CD4-positive, alpha-beta memory T cell (primary cell): ENCODE measurements at regions not wholly inside any gene's neighbourhood (a gene's known extent, or its start where the extent isn't known, plus 50 kb on each side); places are given as distances from the start of the nearest gene placed in this dataset.
"Not testable (repeated sequence)": the region's sequence is repeated elsewhere in the genome, so short reads cannot be mapped to it uniquely, and the experiment has no call there.

Source experiments
- CTCF ChIA-PET: fragments of 350-600 bp; sonication (Branson Sonifier 250); formaldehyde crosslinking; loops from one replicate; lab custom pipeline; 2021; ENCODE audit warnings: inconsistent platforms; ENCODE audit not compliant: partially characterized antibody; lab: Charles Lee
- POLR2A ChIA-PET: fragments of 350-600 bp; sonication (Branson Sonifier 250); formaldehyde crosslinking; loops from one replicate; lab custom pipeline; 2021; ENCODE audit not compliant: partially characterized antibody; lab: Charles Lee
- DNase-seq, 5 donors: peaks; one replicate each; pipeline versions ENCODE4 v3.0.0 to v3.0.0-alpha.2; 2020 to 2022; ENCODE audit warnings: mixed read lengths in 1 of 5
- H3K27ac ChIP-seq: one replicate; pipeline ENCODE4 v1.7.0; 2013; ENCODE audit warnings: low read depth, low read length
- H3K27me3 ChIP-seq: 2 replicates; pipeline ENCODE4 v1.7.0; 2013; ENCODE audit warnings: mild to moderate bottlenecking, low read length, moderate library complexity; ENCODE audit not compliant: insufficient read depth
- H3K36me3 ChIP-seq: 2 replicates; pipeline ENCODE4 v1.7.0; 2013; ENCODE audit warnings: mild to moderate bottlenecking, low read length, moderate library complexity; ENCODE audit not compliant: insufficient read depth
- H3K4me1 ChIP-seq: 2 replicates; pipeline ENCODE4 v1.7.0; 2013; ENCODE audit warnings: mild to moderate bottlenecking, low read length, moderate library complexity; ENCODE audit not compliant: insufficient read depth
- H3K4me3 ChIP-seq, 2 donors: one replicate each; pipeline ENCODE4 v1.7.0; 2013; ENCODE audit warnings: low read length in 2 of 2, mild to moderate bottlenecking in 1 of 2
- H3K9me3 ChIP-seq, 2 donors: one replicate each; pipeline ENCODE4 v1.7.0; 2013; ENCODE audit warnings: low read length in 2 of 2, control low read depth in 1 of 2; ENCODE audit not compliant: control insufficient read depth in 1 of 2
- H3K27ac Mint-ChIP-seq, 7 donors: one replicate each; pipeline ENCODE4 v1.8.0; 2020 to 2021; ENCODE audit warnings: mixed read lengths in 7 of 7, mild to moderate bottlenecking in 6 of 7, inconsistent platforms in 3 of 7, moderate library complexity in 3 of 7
- H3K27me3 Mint-ChIP-seq, 2 donors: one replicate each; pipeline ENCODE4 v1.8.0; 2020 to 2021; ENCODE audit warnings: mixed read lengths in 2 of 2
- H3K36me3 Mint-ChIP-seq, 2 donors: one replicate each; pipeline ENCODE4 v1.8.0; 2020 to 2021; ENCODE audit warnings: mixed read lengths in 2 of 2, inconsistent platforms in 1 of 2, mild to moderate bottlenecking in 1 of 2
- H3K4me1 Mint-ChIP-seq, 4 donors: one replicate each; pipeline ENCODE4 v1.8.0; 2020 to 2021; ENCODE audit warnings: mixed read lengths in 4 of 4, mild to moderate bottlenecking in 1 of 4
- H3K4me3 Mint-ChIP-seq, 8 donors: one replicate each; pipeline ENCODE4 v1.8.0; 2020 to 2021; ENCODE audit warnings: mixed read lengths in 8 of 8, mild to moderate bottlenecking in 7 of 8, moderate library complexity in 6 of 8, inconsistent platforms in 3 of 8
- H3K9me3 Mint-ChIP-seq, 8 donors: one replicate each; pipeline ENCODE4 v1.8.0; 2020 to 2021; ENCODE audit warnings: mixed read lengths in 8 of 8, mild to moderate bottlenecking in 5 of 8, inconsistent platforms in 3 of 8, moderate library complexity in 1 of 8
- intact Hi-C: fragments of 100-400 bp; cut with micrococcal nuclease; formaldehyde crosslinking; loops from one replicate; pipeline ENCODE4 v1.15.1; 2023

DNA sequence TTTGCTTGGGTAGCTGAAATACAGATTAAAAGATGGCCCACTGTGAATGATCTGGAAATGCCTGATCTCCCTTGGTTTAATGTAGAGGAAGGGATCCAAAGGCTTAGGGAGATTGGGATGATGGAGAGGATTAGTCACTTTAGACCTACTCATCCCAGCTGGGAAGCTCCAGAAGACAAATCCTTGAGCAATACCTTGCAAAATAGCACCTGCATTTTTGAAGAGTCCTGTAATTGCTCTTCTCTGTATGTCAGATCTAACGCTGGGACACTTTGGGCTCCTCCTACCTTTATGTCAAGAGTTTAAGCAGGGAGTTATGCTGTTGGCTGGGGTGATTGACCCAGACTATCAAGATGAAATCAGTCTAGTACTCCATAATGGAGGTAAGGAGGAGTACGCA lies 331.7 kb downstream of the DTHD1 start:
- peaks cover 0 to 27% (median 10%) of the 10 kb centered on the region in 8 donors for H3K9me3 Mint-ChIP-seq
- H3K36me3 Mint-ChIP-seq, H3K27ac ChIP-seq, H3K4me1 Mint-ChIP-seq, H3K27ac Mint-ChIP-seq, H3K4me3 Mint-ChIP-seq, intact Hi-C loops, H3K27me3 ChIP-seq, H3K4me1 ChIP-seq, POLR2A ChIA-PET, H3K4me3 ChIP-seq, H3K27me3 Mint-ChIP-seq, CTCF ChIA-PET, H3K9me3 ChIP-seq, H3K36me3 ChIP-seq, DNase-seq: not testable (repeated sequence)

DNA sequence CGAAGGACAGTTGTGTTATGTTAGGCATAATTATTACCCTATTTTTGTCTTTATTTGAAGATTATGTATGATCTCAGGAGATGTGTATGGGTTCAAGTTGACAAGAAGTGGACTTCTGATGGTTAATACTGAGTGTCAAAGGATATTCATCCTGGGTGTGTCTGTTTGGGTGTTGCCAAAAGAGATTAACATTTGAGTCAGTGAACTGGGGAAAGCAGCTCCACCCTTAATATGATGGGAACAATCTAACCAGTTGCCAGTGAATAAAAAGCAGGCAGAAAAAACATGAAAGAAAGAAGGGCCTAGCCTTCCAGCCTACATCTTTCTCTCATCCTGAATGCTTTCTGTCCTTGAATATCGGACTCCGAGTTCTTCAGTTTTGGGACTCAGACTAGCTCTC lies 332.6 kb downstream of the DTHD1 start:
- Mint-ChIP-seq H3K27me3 (peaks cover 0 to 3% of the 10 kb centered on the region in 2 donors), H3K9me3 (peaks cover 0 to 27% (median 10%) of the 10 kb centered on the region in 8 donors), H3K4me3 (no peak overlapping the region), H3K4me1 (no peaks in the 10 kb centered on the region), H3K27ac (no peak overlapping the region), H3K36me3 (no peaks in the 10 kb centered on the region)
- no peak overlapping the region for H3K4me3 ChIP-seq
- POLR2A ChIA-PET: no interaction called here
- DNase-seq: no peak
- CTCF ChIA-PET: no interaction called here
- H3K27ac ChIP-seq: no peak overlapping the region
- no peaks in the 10 kb centered on the region for H3K36me3 ChIP-seq
- intact Hi-C loops: no loop called here
- H3K4me1 ChIP-seq: no peaks in the 10 kb centered on the region
- H3K27me3 ChIP-seq: no peaks in the 10 kb centered on the region
- no peaks in the 10 kb centered on the region for H3K9me3 ChIP-seq

DNA sequence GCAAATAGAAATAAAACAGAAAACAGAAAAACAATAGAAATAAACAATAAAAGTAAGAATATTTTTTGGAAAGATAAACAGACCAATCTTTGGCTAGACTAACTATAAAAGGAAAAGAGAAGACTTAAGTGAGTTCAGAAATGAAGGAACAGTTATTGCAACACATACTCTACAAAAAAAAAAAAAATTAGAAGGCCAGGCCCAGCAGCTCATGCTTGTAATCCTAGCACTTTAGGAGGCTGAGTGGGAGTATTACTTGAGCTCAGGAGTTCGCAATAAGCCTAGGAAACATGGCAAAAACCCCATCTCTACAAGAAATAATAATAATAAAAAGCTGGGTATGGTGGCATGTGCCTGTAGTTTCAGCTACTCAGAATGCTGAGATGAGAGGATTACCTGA lies 336.7 kb downstream of the DTHD1 start:
- H3K36me3 Mint-ChIP-seq: no peaks in the 10 kb centered on the region
- Histone ChIP-seq H3K27me3 (no peaks in the 10 kb centered on the region), H3K9me3 (no peaks in the 10 kb centered on the region), H3K27ac (no peak overlapping the region), H3K4me1 (no peaks in the 10 kb centered on the region), H3K4me3 (no peak overlapping the region), H3K36me3 (no peaks in the 10 kb centered on the region)
- no peak overlapping the region for H3K27ac Mint-ChIP-seq
- no peak overlapping the region for H3K4me3 Mint-ChIP-seq
- peaks cover 0 to 1% of the 10 kb centered on the region in 2 donors for H3K27me3 Mint-ChIP-seq
- DNase-seq: no peak
- CTCF ChIA-PET: no interaction called here
- no peaks in the 10 kb centered on the region for H3K9me3 Mint-ChIP-seq
- no peaks in the 10 kb centered on the region for H3K4me1 Mint-ChIP-seq
- POLR2A ChIA-PET: no interaction called here
- intact Hi-C loops: no loop called here

GRCh38 chr4:36624030-36624429 lies 342.6 kb downstream of the DTHD1 start:
- DNase-seq: no peak
- Mint-ChIP-seq H3K4me1 (no peaks in the 10 kb centered on the region), H3K27me3 (peaks cover 0 to 2% of the 10 kb centered on the region in 2 donors), H3K4me3 (no peak overlapping the region), H3K36me3 (no peaks in the 10 kb centered on the region), H3K9me3 (peaks cover 0 to 3% (median 0%) of the 10 kb centered on the region in 8 donors), H3K27ac (no peak overlapping the region)
- H3K27ac ChIP-seq: no peak overlapping the region
- H3K4me1 ChIP-seq: no peaks in the 10 kb centered on the region
- no peaks in the 10 kb centered on the region for H3K27me3 ChIP-seq
- ChIA-PET CTCF (no interaction called here), POLR2A (no interaction called here)
- intact Hi-C loops: no loop called here
- H3K4me3 ChIP-seq: no peak overlapping the region
- H3K36me3 ChIP-seq: no peaks in the 10 kb centered on the region
- H3K9me3 ChIP-seq: no peaks in the 10 kb centered on the region

DNA sequence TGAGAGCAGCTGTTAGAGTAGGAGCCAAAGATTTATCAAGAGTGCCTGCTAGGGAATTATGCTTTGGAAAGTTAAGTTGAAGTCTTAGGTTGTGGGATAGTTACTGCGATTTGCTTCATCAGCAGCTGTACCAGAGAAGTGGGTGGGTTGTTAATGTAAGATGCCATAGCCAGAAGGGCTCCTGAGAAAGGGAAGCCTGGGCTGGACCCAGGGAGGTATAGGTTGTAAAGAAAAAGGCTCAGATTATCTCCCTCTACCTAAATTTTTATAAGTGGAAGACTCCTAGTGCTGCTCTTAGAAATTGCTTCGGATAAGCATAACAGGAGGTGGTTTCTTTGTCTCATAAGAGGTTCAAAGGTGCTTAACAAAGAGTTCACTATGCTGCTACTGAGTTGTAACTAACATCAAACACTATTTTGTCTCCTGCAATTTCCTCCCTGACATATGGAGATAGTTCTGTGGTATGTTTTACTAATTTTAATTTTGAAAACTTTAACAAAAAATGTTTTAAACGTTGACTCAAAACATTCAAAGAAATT lies 356.9 kb downstream of the DTHD1 start:
- Histone ChIP-seq H3K36me3 (no peaks in the 10 kb centered on the region), H3K4me1 (no peaks in the 10 kb centered on the region), H3K9me3 (no peaks in the 10 kb centered on the region), H3K27ac (no peak overlapping the region), H3K4me3 (no peak overlapping the region), H3K27me3 (no peaks in the 10 kb centered on the region)
- peaks cover 0 to 2% (median 0%) of the 10 kb centered on the region in 4 donors for H3K4me1 Mint-ChIP-seq
- H3K9me3 Mint-ChIP-seq: no peaks in the 10 kb centered on the region
- CTCF ChIA-PET: no interaction called here
- no peaks in the 10 kb centered on the region for H3K36me3 Mint-ChIP-seq
- no peak overlapping the region for H3K4me3 Mint-ChIP-seq
- H3K27ac Mint-ChIP-seq: no peak overlapping the region
- DNase-seq: no peak
- no peaks in the 10 kb centered on the region for H3K27me3 Mint-ChIP-seq
- POLR2A ChIA-PET: no interaction called here
- intact Hi-C loops: no loop called here

DNA sequence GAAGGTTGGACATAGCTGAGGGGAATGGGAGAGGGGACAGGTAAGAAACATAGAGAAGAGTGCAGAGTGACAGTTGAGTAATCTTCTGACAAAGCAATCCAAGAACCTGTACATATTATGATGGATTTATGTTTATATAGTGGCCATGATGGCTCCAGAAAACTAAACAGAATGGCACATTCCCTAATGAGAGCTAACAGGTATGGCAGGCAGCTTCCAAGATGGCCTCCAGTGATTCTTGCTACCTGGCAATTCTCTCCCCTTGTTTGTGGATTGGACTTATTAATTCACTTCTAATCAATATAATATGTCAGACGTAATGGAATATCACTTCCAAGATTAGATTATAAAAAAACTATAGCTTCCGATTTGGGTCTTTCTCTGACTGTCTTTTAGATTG lies 359.5 kb downstream of the DTHD1 start:
- H3K27me3 ChIP-seq: no peaks in the 10 kb centered on the region
- no peak overlapping the region for H3K27ac Mint-ChIP-seq
- no peaks in the 10 kb centered on the region for H3K9me3 Mint-ChIP-seq
- H3K4me3 Mint-ChIP-seq: no peak overlapping the region
- no peaks in the 10 kb centered on the region for H3K4me1 ChIP-seq
- H3K4me1 Mint-ChIP-seq: peaks cover 0 to 2% (median 0%) of the 10 kb centered on the region in 4 donors
- H3K27me3 Mint-ChIP-seq: no peaks in the 10 kb centered on the region
- ChIA-PET POLR2A (no interaction called here), CTCF (no interaction called here)
- no peaks in the 10 kb centered on the region for H3K36me3 ChIP-seq
- intact Hi-C loops: no loop called here
- no peaks in the 10 kb centered on the region for H3K36me3 Mint-ChIP-seq
- H3K9me3 ChIP-seq: no peaks in the 10 kb centered on the region
- no peak for DNase-seq
- no peak overlapping the region for H3K4me3 ChIP-seq
- H3K27ac ChIP-seq: no peak overlapping the region

GRCh38 chr4:36651253-36651652 lies 369.8 kb downstream of the DTHD1 start:
- no peak overlapping the region for H3K4me3 ChIP-seq
- intact Hi-C loops: no loop called here
- Mint-ChIP-seq H3K4me3 (no peak overlapping the region), H3K9me3 (peaks cover 0 to 2% (median 0%) of the 10 kb centered on the region in 8 donors), H3K27me3 (no peaks in the 10 kb centered on the region), H3K36me3 (no peaks in the 10 kb centered on the region), H3K4me1 (no peaks in the 10 kb centered on the region), H3K27ac (no peak overlapping the region)
- H3K9me3 ChIP-seq: no peaks in the 10 kb centered on the region
- no peak overlapping the region for H3K27ac ChIP-seq
- H3K27me3 ChIP-seq: no peaks in the 10 kb centered on the region
- no peaks in the 10 kb centered on the region for H3K4me1 ChIP-seq
- no peaks in the 10 kb centered on the region for H3K36me3 ChIP-seq
- no peak for DNase-seq
- CTCF ChIA-PET: no interaction called here
- POLR2A ChIA-PET: no interaction called here

GRCh38 chr4:36652857-36653256 lies 371.4 kb downstream of the DTHD1 start:
- Mint-ChIP-seq H3K27me3 (no peaks in the 10 kb centered on the region), H3K27ac (no peak overlapping the region), H3K36me3 (no peaks in the 10 kb centered on the region), H3K4me3 (no peak overlapping the region), H3K9me3 (peaks cover 0 to 2% (median 0%) of the 10 kb centered on the region in 8 donors), H3K4me1 (no peaks in the 10 kb centered on the region)
- intact Hi-C loops: no loop called here
- POLR2A ChIA-PET: no interaction called here
- Histone ChIP-seq H3K27ac (no peak overlapping the region), H3K9me3 (no peaks in the 10 kb centered on the region), H3K27me3 (no peaks in the 10 kb centered on the region), H3K4me3 (no peak overlapping the region), H3K36me3 (no peaks in the 10 kb centered on the region), H3K4me1 (no peaks in the 10 kb centered on the region)
- CTCF ChIA-PET: no interaction called here
- no peak for DNase-seq
